HCT116 (cell line): ENCODE measurements at regions not wholly inside any gene's neighbourhood (a gene's known extent, or its start where the extent isn't known, plus 50 kb on each side); places are given as distances from the start of the nearest gene placed in this dataset.

Source experiments
- ATAC-seq: fragments of 200-7000 bp; cut with Tn5 transposase; 2 replicates; pipeline ENCODE4 v1.9.1; 2020; ENCODE audit warnings: mild to moderate bottlenecking, moderate library complexity
- BruUV-seq: library from RNA; stranded (reverse); fragments of 400-500 nt; replicated peaks from 2 replicates; lab custom pipeline; 2021; lab: Mats Ljungman, UMichigan
- CTCF ChIA-PET: fragments of 300-600 bp; sonication (Branson Sonifier 250); formaldehyde crosslinking; loops from one replicate; lab custom pipeline; 2021; ENCODE audit warnings: antibody characterized with exemption; lab: Charles Lee
- POLR2A ChIA-PET: fragments of 300-600, 350-600 bp; sonication (Branson Sonifier 250); formaldehyde crosslinking; loops from one replicate; lab custom pipeline; 2021; ENCODE audit warnings: antibody characterized with exemption; lab: Charles Lee
- RAD21 ChIA-PET, 2 experiments: fragments of 300-600 bp; sonication (Branson Sonifier 250); formaldehyde crosslinking; loops; one replicate each; lab custom pipeline; 2023; ENCODE audit warnings: low total read pairs in 2 of 2; ENCODE audit not compliant: uncharacterized antibody in 2 of 2, unreplicated experiment in 2 of 2, low non-redundant PET in 1 of 2; lab: Charles Lee
- DNase-seq: peaks from one replicate; pipeline ENCODE4 v3.0.0-alpha.2; 2010; ENCODE audit warnings: low read depth, low spot score
- H2AFZ ChIP-seq: fragments of 200-600 bp; shearing (Covaris generic), sonication (generic); 2 replicates; pipeline ENCODE4 v1.6.1; 2017; ENCODE audit warnings: low read depth, mixed run types, mixed read lengths, antibody characterized with exemption, low read length; ENCODE audit not compliant: poor library complexity, severe bottlenecking
- H3K27ac ChIP-seq: 2 replicates; pipeline ENCODE4 v1.5.1; 2012; ENCODE audit warnings: low read depth, low read length
- H3K27me3 ChIP-seq: fragments of 200-600 bp; sonication (generic); 2 replicates; pipeline ENCODE4 v1.6.1; 2016; ENCODE audit warnings: mixed run types, low read length, mixed read lengths; ENCODE audit not compliant: insufficient read depth
- H3K36me3 ChIP-seq, 2 experiments: fragments of 200-500 bp in 1 of 2; fragments of 200-600 bp in 1 of 2; sonication (Bioruptor generic) in 1 of 2; sonication (generic) in 1 of 2; 2 replicates each; pipeline versions ENCODE4 v1.5.1 to v1.6.1; 2014 to 2016; ENCODE audit warnings: low read length in 2 of 2, inconsistent platforms in 1 of 2, mixed read lengths in 1 of 2, mixed run types in 1 of 2; ENCODE audit not compliant: insufficient read depth in 2 of 2, control insufficient read depth in 1 of 2
- H3K4me1 ChIP-seq, 2 experiments: fragments of 200-600 bp in 1 of 2; sonication (generic) in 1 of 2; 2 replicates each; pipeline versions ENCODE4 v1.5.1 to v1.6.1; 2012 to 2017; ENCODE audit warnings: low read length in 2 of 2, inconsistent platforms in 1 of 2, mild to moderate bottlenecking in 1 of 2, mixed read lengths in 1 of 2, mixed run types in 1 of 2, moderate library complexity in 1 of 2; ENCODE audit not compliant: insufficient read depth in 2 of 2, control insufficient read depth in 1 of 2
- H3K4me2 ChIP-seq: fragments of 200-600 bp; sonication (generic); 2 replicates; pipeline ENCODE4 v1.6.1; 2017; ENCODE audit warnings: mixed run types, low read length, mixed read lengths
- H3K4me3 ChIP-seq, 2 experiments: fragments of 200-600 bp in 1 of 2; sonication (generic) in 1 of 2; replicated peaks in 1 of 2; 2 replicates each; pipeline ENCODE4 v1.5.1; 2011 to 2016; ENCODE audit warnings: low read length in 2 of 2, control low read depth in 1 of 2, low read depth in 1 of 2, mild to moderate bottlenecking in 1 of 2, mixed read lengths in 1 of 2, mixed run types in 1 of 2
- H3K79me2 ChIP-seq: fragments of 200-600 bp; sonication (generic); 2 replicates; pipeline ENCODE4 v1.6.1; 2017; ENCODE audit warnings: mild to moderate bottlenecking, mixed run types, low read length, moderate library complexity, mixed read lengths; ENCODE audit not compliant: insufficient read depth
- H3K9ac ChIP-seq: fragments of 200-600 bp; sonication (generic); 2 replicates; pipeline ENCODE4 v1.6.1; 2016; ENCODE audit warnings: low read length, mixed read lengths
- H3K9me2 ChIP-seq: fragments of 200-600 bp; sonication (generic), shearing (Covaris generic); 2 replicates; pipeline ENCODE4 v1.6.1; 2017; ENCODE audit warnings: mixed run types, mild to moderate bottlenecking, moderate library complexity; ENCODE audit not compliant: insufficient read depth
- H3K9me3 ChIP-seq, 2 experiments: fragments of 200-500 bp in 1 of 2; fragments of 200-600 bp in 1 of 2; sonication (Bioruptor generic) in 1 of 2; sonication (generic) in 1 of 2; 2 replicates each; pipeline ENCODE4 v1.6.1; 2014 to 2017; ENCODE audit warnings: low read length in 2 of 2, mixed read lengths in 2 of 2, inconsistent platforms in 1 of 2, low read depth in 1 of 2, mild to moderate bottlenecking in 1 of 2, mixed run types in 1 of 2, moderate library complexity in 1 of 2; ENCODE audit not compliant: control insufficient read depth in 1 of 2, insufficient read depth in 1 of 2
- H4K20me1 ChIP-seq: fragments of 200-600 bp; sonication (generic), shearing (Covaris generic); 2 replicates; pipeline ENCODE4 v1.6.1; 2017; ENCODE audit warnings: mixed run types, mild to moderate bottlenecking, moderate library complexity; ENCODE audit not compliant: insufficient read depth
- CBX3 ChIP-seq: IDR thresholded peaks from 2 replicates; pipeline ENCODE4 v1.6.1; 2012; ENCODE audit warnings: low read depth
- CEBPB ChIP-seq: IDR thresholded peaks from 2 replicates; pipeline ENCODE4 v1.6.1; 2012; ENCODE audit warnings: low read depth
- EGR1 ChIP-seq: IDR thresholded peaks from 2 replicates; pipeline ENCODE4 v1.6.1; 2012; ENCODE audit warnings: low read depth
- ELF1 ChIP-seq: IDR thresholded peaks from 2 replicates; pipeline ENCODE4 v1.6.1; 2012; ENCODE audit warnings: low read depth, borderline replicate concordance
- EZH2phosphoT487 ChIP-seq: fragments of 200-600 bp; IDR thresholded peaks from 2 replicates; pipeline ENCODE4 v1.6.1; 2018; ENCODE audit warnings: antibody characterized with exemption, borderline replicate concordance
- FOSL1 ChIP-seq: IDR thresholded peaks from 2 replicates; pipeline ENCODE4 v1.6.1; 2012; ENCODE audit warnings: low read depth
- JUND ChIP-seq: IDR thresholded peaks from 2 replicates; pipeline ENCODE4 v1.6.1; 2012
- POLR2A ChIP-seq: IDR thresholded peaks from 2 replicates; pipeline ENCODE4 v1.7.0; 2011; ENCODE audit warnings: borderline replicate concordance; ENCODE audit not compliant: insufficient read depth, insufficient read length; ENCODE audit errors: extremely low read depth
- POLR2AphosphoS5 ChIP-seq: IDR thresholded peaks from 2 replicates; pipeline ENCODE4 v1.6.1; 2011; ENCODE audit warnings: mild to moderate bottlenecking, low read depth, low read length, moderate library complexity
- RAD21 ChIP-seq: IDR thresholded peaks from 2 replicates; pipeline ENCODE4 v1.6.1; 2012; ENCODE audit warnings: low read depth, mild to moderate bottlenecking
- SP1 ChIP-seq: IDR thresholded peaks from 2 replicates; pipeline ENCODE4 v1.6.1; 2012; ENCODE audit warnings: low read depth
- SRF ChIP-seq: IDR thresholded peaks from 2 replicates; pipeline ENCODE4 v1.6.1; 2012; ENCODE audit warnings: low read depth
- ZFX ChIP-seq: fragments of 450-650 bp; IDR thresholded peaks from 2 replicates; pipeline ENCODE4 v1.6.1; 2017
- intact Hi-C: fragments of 100-400 bp; cut with micrococcal nuclease; formaldehyde crosslinking; loops from 2 replicates; pipeline ENCODE4 v1.10.0; 2022
- TF ChIP-seq, protein P1 (sequence below): IDR thresholded peaks from 2 replicates; pipeline ENCODE4 v1.6.1; 2012
- TF ChIP-seq, protein P2 (sequence below), 3 experiments: fragments of 200-600 bp in 1 of 3; sonication (generic) in 1 of 3; IDR thresholded peaks in 2 of 3; conservative IDR thresholded peaks in 1 of 3; 2 replicates each; pipeline ENCODE4 v1.5.1; 2012 to 2017; ENCODE audit warnings: low read depth in 2 of 3, low read length in 2 of 3, antibody characterized with exemption in 1 of 3, borderline replicate concordance in 1 of 3, control low read depth in 1 of 3, mild to moderate bottlenecking in 1 of 3, mixed read lengths in 1 of 3, mixed run types in 1 of 3, moderate library complexity in 1 of 3; ENCODE audit not compliant: insufficient read depth in 1 of 3
- TF ChIP-seq, protein P3 (sequence below): IDR thresholded peaks from 2 replicates; pipeline ENCODE4 v1.6.1; 2012; ENCODE audit warnings: low read depth

GRCh38 chr5:144983101-144983500, 812.4 kb downstream of the KCTD16 start:
- no TSS peak for BruUV-seq
- ATAC-seq (no peak), DNase-seq (no peak)
- H3K9me3 ChIP-seq: no peaks in the 10 kb centered on the region
- no peak overlapping the region for H3K4me2 ChIP-seq
- ChIA-PET POLR2A (no interaction called here), CTCF (no interaction called here), RAD21 (no interaction called here)
- intact Hi-C loops: no loop called here
- no peak overlapping the region for H3K9ac ChIP-seq
- H3K4me3 ChIP-seq: no peak overlapping the region
- no peaks in the 10 kb centered on the region for H4K20me1 ChIP-seq
- H3K4me1 ChIP-seq: no peaks in the 10 kb centered on the region
- H2AFZ ChIP-seq: no peak overlapping the region
- H3K27ac ChIP-seq: no peak overlapping the region
- H3K27me3 ChIP-seq: 0 out of 2 replicates have a peak, but pooled peaks cover 3% of the 10 kb centered on the region
- TF ChIP-seq EGR1 (no peak), SP1 (no peak), JUND (no peak), RAD21 (no peak), CEBPB (no peak), ELF1 (no peak), POLR2A (no peak), POLR2AphosphoS5 (no peak), CBX3 (no peak), ZFX (no peak), SRF (no peak), FOSL1 (no peak), EZH2phosphoT487 (no peak)
- TF ChIP-seq, protein P1, sequence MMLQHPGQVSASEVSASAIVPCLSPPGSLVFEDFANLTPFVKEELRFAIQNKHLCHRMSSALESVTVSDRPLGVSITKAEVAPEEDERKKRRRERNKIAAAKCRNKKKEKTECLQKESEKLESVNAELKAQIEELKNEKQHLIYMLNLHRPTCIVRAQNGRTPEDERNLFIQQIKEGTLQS: no peak
- TF ChIP-seq, protein P2, sequence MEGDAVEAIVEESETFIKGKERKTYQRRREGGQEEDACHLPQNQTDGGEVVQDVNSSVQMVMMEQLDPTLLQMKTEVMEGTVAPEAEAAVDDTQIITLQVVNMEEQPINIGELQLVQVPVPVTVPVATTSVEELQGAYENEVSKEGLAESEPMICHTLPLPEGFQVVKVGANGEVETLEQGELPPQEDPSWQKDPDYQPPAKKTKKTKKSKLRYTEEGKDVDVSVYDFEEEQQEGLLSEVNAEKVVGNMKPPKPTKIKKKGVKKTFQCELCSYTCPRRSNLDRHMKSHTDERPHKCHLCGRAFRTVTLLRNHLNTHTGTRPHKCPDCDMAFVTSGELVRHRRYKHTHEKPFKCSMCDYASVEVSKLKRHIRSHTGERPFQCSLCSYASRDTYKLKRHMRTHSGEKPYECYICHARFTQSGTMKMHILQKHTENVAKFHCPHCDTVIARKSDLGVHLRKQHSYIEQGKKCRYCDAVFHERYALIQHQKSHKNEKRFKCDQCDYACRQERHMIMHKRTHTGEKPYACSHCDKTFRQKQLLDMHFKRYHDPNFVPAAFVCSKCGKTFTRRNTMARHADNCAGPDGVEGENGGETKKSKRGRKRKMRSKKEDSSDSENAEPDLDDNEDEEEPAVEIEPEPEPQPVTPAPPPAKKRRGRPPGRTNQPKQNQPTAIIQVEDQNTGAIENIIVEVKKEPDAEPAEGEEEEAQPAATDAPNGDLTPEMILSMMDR (IDR thresholded peaks at IDR 0.05 in 2 of 3, conservative IDR thresholded peaks at IDR 0.05 in 1 of 3; ENCODE audit: borderline replicate concordance in 1 of 3, insufficient read depth in 1 of 3, low read depth in 2 of 3, low read length in 2 of 3): no peak
- TF ChIP-seq, protein P3, sequence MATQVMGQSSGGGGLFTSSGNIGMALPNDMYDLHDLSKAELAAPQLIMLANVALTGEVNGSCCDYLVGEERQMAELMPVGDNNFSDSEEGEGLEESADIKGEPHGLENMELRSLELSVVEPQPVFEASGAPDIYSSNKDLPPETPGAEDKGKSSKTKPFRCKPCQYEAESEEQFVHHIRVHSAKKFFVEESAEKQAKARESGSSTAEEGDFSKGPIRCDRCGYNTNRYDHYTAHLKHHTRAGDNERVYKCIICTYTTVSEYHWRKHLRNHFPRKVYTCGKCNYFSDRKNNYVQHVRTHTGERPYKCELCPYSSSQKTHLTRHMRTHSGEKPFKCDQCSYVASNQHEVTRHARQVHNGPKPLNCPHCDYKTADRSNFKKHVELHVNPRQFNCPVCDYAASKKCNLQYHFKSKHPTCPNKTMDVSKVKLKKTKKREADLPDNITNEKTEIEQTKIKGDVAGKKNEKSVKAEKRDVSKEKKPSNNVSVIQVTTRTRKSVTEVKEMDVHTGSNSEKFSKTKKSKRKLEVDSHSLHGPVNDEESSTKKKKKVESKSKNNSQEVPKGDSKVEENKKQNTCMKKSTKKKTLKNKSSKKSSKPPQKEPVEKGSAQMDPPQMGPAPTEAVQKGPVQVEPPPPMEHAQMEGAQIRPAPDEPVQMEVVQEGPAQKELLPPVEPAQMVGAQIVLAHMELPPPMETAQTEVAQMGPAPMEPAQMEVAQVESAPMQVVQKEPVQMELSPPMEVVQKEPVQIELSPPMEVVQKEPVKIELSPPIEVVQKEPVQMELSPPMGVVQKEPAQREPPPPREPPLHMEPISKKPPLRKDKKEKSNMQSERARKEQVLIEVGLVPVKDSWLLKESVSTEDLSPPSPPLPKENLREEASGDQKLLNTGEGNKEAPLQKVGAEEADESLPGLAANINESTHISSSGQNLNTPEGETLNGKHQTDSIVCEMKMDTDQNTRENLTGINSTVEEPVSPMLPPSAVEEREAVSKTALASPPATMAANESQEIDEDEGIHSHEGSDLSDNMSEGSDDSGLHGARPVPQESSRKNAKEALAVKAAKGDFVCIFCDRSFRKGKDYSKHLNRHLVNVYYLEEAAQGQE: no peak
- no peaks in the 10 kb centered on the region for H3K9me2 ChIP-seq
- no peaks in the 10 kb centered on the region for H3K79me2 ChIP-seq
- H3K36me3 ChIP-seq: no peaks in the 10 kb centered on the region
